CD4-positive, CD25-positive, alpha-beta regulatory T cell (primary cell): ENCODE measurements at regions not wholly inside any gene's neighbourhood (a gene's known extent, or its start where the extent isn't known, plus 50 kb on each side); places are given as distances from the start of the nearest gene placed in this dataset.

Source experiments
- ATAC-seq, 2 donors: fragments of 150-1000 bp; cut with Tn5 transposase; one replicate each; pipeline ENCODE4 v1.10.0; 2021; ENCODE audit warnings: low read depth in 2 of 2, moderate number of reproducible peaks in 2 of 2, moderate library complexity in 1 of 2
- DNase-seq, 3 donors: peaks; one replicate each; pipeline versions ENCODE4 v3.0.0 to v3.0.0-alpha.2; 2012 to 2022; ENCODE audit warnings: mixed read lengths in 1 of 3
- H3K27ac ChIP-seq: one replicate; pipeline ENCODE4 v1.7.0; 2013; ENCODE audit warnings: mild to moderate bottlenecking, low read length; ENCODE audit not compliant: insufficient read depth, poor library complexity, severe bottlenecking
- H3K27me3 ChIP-seq: one replicate; pipeline ENCODE4 v1.7.0; 2013; ENCODE audit warnings: low read length; ENCODE audit not compliant: control insufficient read depth, insufficient read depth
- H3K36me3 ChIP-seq: one replicate; pipeline ENCODE4 v1.7.0; 2013; ENCODE audit warnings: mild to moderate bottlenecking, low read length, moderate library complexity; ENCODE audit not compliant: control insufficient read depth, insufficient read depth
- H3K4me1 ChIP-seq: 2 replicates; pipeline ENCODE4 v1.7.0; 2013; ENCODE audit warnings: mild to moderate bottlenecking, low read length; ENCODE audit not compliant: insufficient read depth, control insufficient read depth, poor library complexity, severe bottlenecking
- H3K4me3 ChIP-seq: one replicate; pipeline ENCODE4 v1.7.0; 2013; ENCODE audit warnings: low read depth, mild to moderate bottlenecking, low read length, moderate library complexity
- H3K9me3 ChIP-seq, 2 experiments: 1 replicate in 1 of 2; 2 replicates in 1 of 2; pipeline ENCODE4 v1.7.0; 2013; ENCODE audit warnings: low read length in 2 of 2, mild to moderate bottlenecking in 1 of 2, moderate library complexity in 1 of 2; ENCODE audit not compliant: control insufficient read depth in 2 of 2
- H3K27ac Mint-ChIP-seq, 3 donors: one replicate each; pipeline ENCODE4 v1.8.0; 2020 to 2022; ENCODE audit warnings: mild to moderate bottlenecking in 3 of 3, mixed read lengths in 3 of 3, moderate library complexity in 2 of 3
- H3K27me3 Mint-ChIP-seq: one replicate; pipeline ENCODE4 v1.8.0; 2022; ENCODE audit warnings: mild to moderate bottlenecking, mixed read lengths
- H3K36me3 Mint-ChIP-seq: one replicate; pipeline ENCODE4 v1.8.0; 2020; ENCODE audit warnings: mixed read lengths
- H3K4me1 Mint-ChIP-seq, 4 donors: one replicate each; pipeline ENCODE4 v1.8.0; 2020 to 2022; ENCODE audit warnings: mixed read lengths in 4 of 4, mild to moderate bottlenecking in 1 of 4
- H3K4me3 Mint-ChIP-seq, 4 donors: one replicate each; pipeline ENCODE4 v1.8.0; 2020 to 2022; ENCODE audit warnings: mild to moderate bottlenecking in 4 of 4, mixed read lengths in 4 of 4, moderate library complexity in 3 of 4
- H3K9me3 Mint-ChIP-seq, 7 donors: one replicate each; pipeline ENCODE4 v1.8.0; 2020 to 2022; ENCODE audit warnings: mixed read lengths in 7 of 7, mild to moderate bottlenecking in 3 of 7, moderate library complexity in 2 of 7

DNA sequence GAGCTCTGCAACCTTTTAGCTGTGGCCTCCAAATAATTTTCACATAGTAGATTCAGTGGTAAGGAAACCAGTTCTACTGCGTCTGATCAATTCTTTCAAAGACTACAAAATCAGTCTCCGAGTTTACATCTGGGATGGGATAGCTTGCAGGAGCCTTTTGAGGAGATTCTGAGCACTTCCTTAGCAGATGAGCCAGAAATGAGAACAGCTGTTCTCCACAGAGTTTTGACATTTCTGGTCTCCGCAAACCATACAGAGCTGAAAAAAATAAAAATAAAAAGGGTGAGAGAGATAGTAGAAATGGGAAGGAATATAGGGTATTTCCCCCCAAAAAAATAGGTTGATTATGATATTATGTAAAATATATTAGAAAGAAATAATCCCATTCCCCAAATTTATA is 119.3 kb downstream of the LYPLAL1 start:
- H3K4me1 ChIP-seq: no peaks in the 10 kb centered on the region

DNA sequence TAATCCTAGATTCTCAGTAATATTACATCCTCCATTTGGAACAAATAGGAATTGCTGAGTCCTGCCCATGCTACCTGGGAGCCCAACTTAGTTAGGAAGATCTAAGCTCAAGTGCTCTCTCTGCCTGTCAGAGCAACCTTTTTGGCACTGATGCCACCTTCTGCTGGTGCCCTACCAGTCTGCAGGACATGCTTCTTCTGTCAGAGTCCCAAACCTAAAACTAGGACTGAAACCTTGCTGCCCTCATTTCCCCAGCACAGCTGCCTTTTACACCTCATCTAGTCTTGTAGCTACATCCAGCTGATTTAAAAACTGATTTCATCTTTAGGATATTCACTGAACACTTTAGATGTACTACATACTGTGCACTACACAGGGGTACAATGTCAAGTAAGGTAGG is 118.7 kb downstream of the LYPLAL1 start:
- Mint-ChIP-seq H3K4me3 (no peak overlapping the region), H3K4me1 (no peaks in the 10 kb centered on the region), H3K9me3 (peaks cover 0 to 4% (median 0%) of the 10 kb centered on the region in 7 donors), H3K36me3 (no peaks in the 10 kb centered on the region), H3K27ac (no peak overlapping the region), H3K27me3 (peaks cover 4% of the 10 kb centered on the region)
- Histone ChIP-seq H3K27me3 (no peaks in the 10 kb centered on the region), H3K36me3 (no peaks in the 10 kb centered on the region), H3K9me3 (no peaks in the 10 kb centered on the region), H3K4me3 (no peak overlapping the region), H3K27ac (no peak overlapping the region), H3K4me1 (no peaks in the 10 kb centered on the region)
- ATAC-seq (no peak), DNase-seq (no peak)

More for the DNA sequence above, 119.3 kb downstream of the LYPLAL1 start:
- Mint-ChIP-seq H3K4me3 (no peak overlapping the region), H3K4me1 (no peaks in the 10 kb centered on the region), H3K27ac (no peak overlapping the region), H3K27me3 (peaks cover 4% of the 10 kb centered on the region), H3K9me3 (peaks cover 0 to 4% (median 0%) of the 10 kb centered on the region in 7 donors), H3K36me3 (no peaks in the 10 kb centered on the region)
- no peaks in the 10 kb centered on the region for H3K36me3 ChIP-seq
- H3K9me3 ChIP-seq: no peaks in the 10 kb centered on the region
- no peak overlapping the region for H3K4me3 ChIP-seq
- no peak overlapping the region for H3K27ac ChIP-seq
- ATAC-seq (no peak), DNase-seq (no peak)
- H3K27me3 ChIP-seq: no peaks in the 10 kb centered on the region

DNA sequence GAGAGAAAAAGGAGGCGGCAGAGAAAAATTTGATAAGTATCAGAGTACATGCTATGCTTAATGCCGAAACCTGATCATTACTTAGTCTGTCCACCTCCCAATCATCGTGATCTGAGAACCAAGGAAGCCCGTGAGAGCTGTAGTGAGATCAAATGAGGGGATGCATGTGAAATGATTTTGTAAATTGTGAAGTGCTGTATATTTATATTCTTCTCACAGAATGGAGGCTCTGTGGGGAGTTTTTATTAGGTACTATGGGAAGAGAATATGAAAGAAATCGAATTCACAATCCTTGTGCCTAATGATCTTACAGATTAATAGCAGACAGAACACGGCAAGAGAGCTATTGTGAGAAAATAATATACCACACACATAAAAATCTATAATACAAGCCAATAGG is 115.5 kb downstream of the LYPLAL1 start:
- Mint-ChIP-seq H3K27me3 (peaks cover 4% of the 10 kb centered on the region), H3K27ac (no peak overlapping the region), H3K9me3 (peaks cover 0 to 1% (median 0%) of the 10 kb centered on the region in 7 donors), H3K4me1 (no peaks in the 10 kb centered on the region), H3K36me3 (no peaks in the 10 kb centered on the region), H3K4me3 (no peak overlapping the region)
- H3K9me3 ChIP-seq: no peaks in the 10 kb centered on the region
- no peak overlapping the region for H3K27ac ChIP-seq
- no peaks in the 10 kb centered on the region for H3K4me1 ChIP-seq
- ATAC-seq (no peak), DNase-seq (no peak)
- H3K27me3 ChIP-seq: no peaks in the 10 kb centered on the region
- H3K4me3 ChIP-seq: no peak overlapping the region
- H3K36me3 ChIP-seq: no peaks in the 10 kb centered on the region

DNA sequence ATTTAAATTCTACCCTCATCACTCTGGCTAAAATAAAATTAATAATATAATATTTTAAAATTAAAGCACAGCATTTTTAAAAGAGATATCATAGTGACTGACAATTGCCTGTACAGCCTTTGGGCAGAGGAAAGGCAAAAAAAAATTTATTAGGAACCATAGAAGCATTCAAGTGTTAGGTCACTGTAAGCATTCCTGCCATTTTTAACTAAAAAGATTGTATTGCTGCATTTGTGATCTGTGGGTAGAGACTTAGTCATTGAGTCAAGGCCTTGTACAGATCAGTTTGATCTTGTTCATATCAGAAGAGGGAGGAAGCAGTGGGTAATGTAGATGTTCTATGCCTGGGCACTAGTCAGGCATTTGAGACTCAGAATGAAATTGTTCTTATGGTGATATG is 109.9 kb downstream of the LYPLAL1 start:
- Mint-ChIP-seq H3K27ac (no peak overlapping the region), H3K27me3 (no peaks in the 10 kb centered on the region), H3K36me3 (no peaks in the 10 kb centered on the region), H3K4me1 (no peaks in the 10 kb centered on the region), H3K9me3 (peaks cover 0 to 1% (median 0%) of the 10 kb centered on the region in 7 donors), H3K4me3 (no peak overlapping the region)
- DNase-seq (no peak), ATAC-seq (no peak)
- no peak overlapping the region for H3K27ac ChIP-seq
- no peak overlapping the region for H3K4me3 ChIP-seq
- no peaks in the 10 kb centered on the region for H3K27me3 ChIP-seq
- no peaks in the 10 kb centered on the region for H3K36me3 ChIP-seq
- H3K9me3 ChIP-seq: no peaks in the 10 kb centered on the region
- no peaks in the 10 kb centered on the region for H3K4me1 ChIP-seq

DNA sequence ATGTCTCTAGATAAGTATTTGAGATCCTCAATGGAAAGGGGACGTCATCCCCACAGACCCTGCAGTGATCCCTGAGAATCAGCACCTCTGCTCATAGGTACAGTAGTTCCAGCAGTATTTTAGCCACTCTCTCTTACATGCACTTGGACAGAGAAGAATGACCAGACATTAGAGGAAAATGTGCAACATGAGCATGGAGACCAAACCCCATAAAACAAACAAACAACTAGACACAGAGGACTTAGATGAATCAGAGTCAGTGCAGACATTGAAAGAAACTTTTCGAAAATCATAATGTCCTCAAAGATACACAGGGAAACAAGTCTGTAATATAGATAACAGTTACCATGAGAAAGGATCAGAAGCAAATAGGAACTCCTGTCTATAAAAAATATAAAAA is 108.2 kb downstream of the LYPLAL1 start:
- peaks cover 0 to 1% (median 0%) of the 10 kb centered on the region in 7 donors for H3K9me3 Mint-ChIP-seq
- no peak overlapping the region for H3K27ac Mint-ChIP-seq
- H3K9me3 ChIP-seq: no peaks in the 10 kb centered on the region

DNA sequence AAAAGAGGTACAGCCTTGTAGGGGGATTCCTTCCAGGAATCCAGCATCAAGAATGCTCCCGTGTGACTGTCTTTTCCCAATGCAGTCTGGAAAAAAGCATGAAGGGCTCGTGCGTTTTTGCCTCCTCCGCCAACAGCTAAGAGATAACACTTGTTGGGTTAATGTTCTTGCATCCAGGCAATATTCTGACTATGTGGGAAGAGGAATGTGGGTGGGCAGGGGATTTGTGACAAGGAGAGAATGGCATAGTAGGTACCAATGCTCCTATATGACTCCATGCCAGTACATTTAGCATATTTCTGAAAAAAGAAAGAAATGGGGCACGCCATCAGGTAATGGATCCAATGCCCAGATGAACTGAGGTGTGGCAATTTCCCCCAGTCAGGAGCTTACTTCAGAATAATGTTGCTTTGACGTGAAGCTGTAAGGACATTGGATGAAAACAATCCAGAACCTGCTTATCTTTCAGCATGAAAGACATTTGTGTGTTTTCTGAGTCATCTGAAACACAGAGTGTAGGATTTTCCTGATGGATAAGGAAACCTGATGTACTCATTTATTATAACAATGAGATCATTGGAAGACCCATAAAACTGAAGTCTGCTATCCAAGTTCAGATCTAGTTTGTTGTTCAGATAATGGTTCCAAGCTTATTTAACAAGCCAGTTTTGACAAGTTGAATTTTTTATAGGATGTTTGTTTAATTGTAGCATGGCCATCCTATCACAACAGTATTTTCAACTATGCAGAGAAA is 105.5 kb downstream of the LYPLAL1 start:
- DNase-seq (no peak), ATAC-seq (no peak)
- Histone ChIP-seq H3K27ac (no peak overlapping the region), H3K4me3 (no peak overlapping the region), H3K9me3 (no peaks in the 10 kb centered on the region), H3K4me1 (no peaks in the 10 kb centered on the region), H3K36me3 (no peaks in the 10 kb centered on the region), H3K27me3 (no peaks in the 10 kb centered on the region)
- H3K4me1 Mint-ChIP-seq: no peaks in the 10 kb centered on the region
- no peaks in the 10 kb centered on the region for H3K27me3 Mint-ChIP-seq
- H3K36me3 Mint-ChIP-seq: no peaks in the 10 kb centered on the region
- H3K4me3 Mint-ChIP-seq: no peak overlapping the region
- H3K9me3 Mint-ChIP-seq: no peaks in the 10 kb centered on the region
- no peak overlapping the region for H3K27ac Mint-ChIP-seq

More for the DNA sequence above, 108.2 kb downstream of the LYPLAL1 start:
- no peaks in the 10 kb centered on the region for H3K36me3 ChIP-seq
- no peak overlapping the region for H3K4me3 Mint-ChIP-seq
- H3K27me3 Mint-ChIP-seq: no peaks in the 10 kb centered on the region
- H3K27ac ChIP-seq: no peak overlapping the region
- H3K4me3 ChIP-seq: no peak overlapping the region
- H3K4me1 Mint-ChIP-seq: no peaks in the 10 kb centered on the region
- no peaks in the 10 kb centered on the region for H3K27me3 ChIP-seq
- ATAC-seq (no peak), DNase-seq (no peak)
- no peaks in the 10 kb centered on the region for H3K4me1 ChIP-seq
- no peaks in the 10 kb centered on the region for H3K36me3 Mint-ChIP-seq

DNA sequence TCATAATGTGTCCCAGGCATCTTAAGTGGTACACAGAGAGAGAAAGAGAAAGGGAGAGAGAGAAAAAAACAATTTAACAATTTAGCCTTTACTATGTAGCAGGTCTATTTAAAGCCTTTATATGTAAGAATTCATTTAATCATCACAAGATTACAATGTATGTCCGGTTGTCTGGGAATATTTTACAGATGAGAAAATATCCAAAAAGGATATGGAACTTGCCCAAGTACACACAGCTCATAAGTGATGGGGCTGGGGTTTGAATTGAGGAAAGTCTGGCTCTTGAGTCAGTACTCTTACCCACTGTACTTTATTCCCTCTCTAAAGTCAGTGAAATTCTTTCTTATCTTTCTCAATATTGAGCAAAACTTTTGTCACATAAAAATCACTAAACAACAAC is 104.6 kb downstream of the LYPLAL1 start:
- no peak overlapping the region for H3K27ac ChIP-seq
- H3K4me1 ChIP-seq: no peaks in the 10 kb centered on the region
- no peaks in the 10 kb centered on the region for H3K27me3 ChIP-seq
- H3K9me3 ChIP-seq: no peaks in the 10 kb centered on the region
- no peaks in the 10 kb centered on the region for H3K36me3 ChIP-seq
- no peak overlapping the region for H3K27ac Mint-ChIP-seq
- H3K4me3 Mint-ChIP-seq: no peak overlapping the region
- H3K36me3 Mint-ChIP-seq: no peaks in the 10 kb centered on the region
- no peaks in the 10 kb centered on the region for H3K9me3 Mint-ChIP-seq
- no peaks in the 10 kb centered on the region for H3K27me3 Mint-ChIP-seq
- H3K4me1 Mint-ChIP-seq: no peaks in the 10 kb centered on the region
- DNase-seq: no peak
- no peak for ATAC-seq
- no peak overlapping the region for H3K4me3 ChIP-seq
